ENCODE measurements at regions not wholly inside any gene's neighbourhood (a gene's known extent, or its start where the extent isn't known, plus 50 kb on each side); places are given as distances from the start of the nearest gene placed in this dataset.

DNA sequence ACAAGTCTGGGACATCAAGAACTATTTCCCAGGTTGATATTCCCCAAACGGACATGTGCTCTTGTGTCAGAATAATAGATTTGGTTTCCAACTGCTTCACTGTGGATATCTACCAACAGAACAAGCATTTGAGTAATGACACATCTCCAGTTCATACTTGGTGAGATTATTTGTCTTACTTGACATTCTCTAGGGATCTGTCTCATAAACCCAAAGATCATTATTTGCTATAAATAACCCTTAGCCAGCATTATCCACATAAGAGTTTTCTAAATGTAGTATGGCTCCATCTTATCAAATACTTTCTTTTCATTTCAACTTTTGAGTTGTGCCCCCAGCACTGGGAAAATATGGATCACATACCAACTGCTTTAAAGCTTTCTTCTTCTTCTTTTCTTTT is 1063.9 kb upstream of the CDH18 start:
- Histone ChIP-seq H3K9me1 (replicated peaks; ENCODE audit: control insufficient read depth, extremely low read depth, insufficient read depth, low read length) (no peaks in the 10 kb centered on the region), H3K36me3 (ENCODE audit: control insufficient read depth in 2 of 2, extremely low read depth in 1 of 2, insufficient read depth in 2 of 2, low read length in 2 of 2) (no peaks in the 10 kb centered on the region), H4K20me1 (replicated peaks; ENCODE audit: control insufficient read depth, extremely low read depth, insufficient read depth, low read length) (no peaks in the 10 kb centered on the region), H3K79me2 (ENCODE audit: control insufficient read depth, insufficient read depth, low read length) (no peaks in the 10 kb centered on the region), H3K9me3 (replicated peaks; ENCODE audit: control insufficient read depth, insufficient read depth, low read length) (no peaks in the 10 kb centered on the region), H3K9ac (replicated peaks; ENCODE audit: extremely low read depth, insufficient read depth, low read length) (no peak overlapping the region), H3K4me2 (ENCODE audit: insufficient read depth, low read length) (no peak overlapping the region), H3K27me3 (ENCODE audit: control insufficient read depth in 2 of 2, insufficient read depth in 2 of 2, low read length in 2 of 2) (no peaks in the 10 kb centered on the region), H3K4me1 (ENCODE audit: control insufficient read depth, extremely low read depth, insufficient read depth, low read length) (no peaks in the 10 kb centered on the region), H2AFZ (ENCODE audit: low read depth, low read length) (no peak overlapping the region), H3K27ac (ENCODE audit: insufficient read depth, low read depth, low read length) (no peak overlapping the region), H3K4me3 (replicated peaks in 1 of 3; ENCODE audit: insufficient read depth in 1 of 3, low read depth in 1 of 3, low read length in 3 of 3) (no peak overlapping the region)
- TF ChIP-seq GATA2 (IDR thresholded peaks at IDR 0.05; ENCODE audit: insufficient read depth, insufficient read length, low read depth, low read length) (no peak), POLR2A (IDR thresholded peaks at IDR 0.05; ENCODE audit: low read depth, low read length) (no peak), JUN (IDR thresholded peaks at IDR 0.05; ENCODE audit: borderline replicate concordance, insufficient read depth, insufficient read length, low read depth) (no peak), EZH2 (IDR thresholded peaks at IDR 0.05; ENCODE audit: borderline replicate concordance, low read depth, low read length, severe bottlenecking) (no peak), FOS (IDR thresholded peaks at IDR 0.05; ENCODE audit: borderline replicate concordance, insufficient read depth, low read length) (no peak), MYC (IDR thresholded peaks at IDR 0.05; ENCODE audit: low read depth, low read length) (no peak), POLR2AphosphoS5 (IDR thresholded peaks at IDR 0.05; ENCODE audit: insufficient read depth, low read depth, low read length) (no peak)
- TF ChIP-seq, protein P1, sequence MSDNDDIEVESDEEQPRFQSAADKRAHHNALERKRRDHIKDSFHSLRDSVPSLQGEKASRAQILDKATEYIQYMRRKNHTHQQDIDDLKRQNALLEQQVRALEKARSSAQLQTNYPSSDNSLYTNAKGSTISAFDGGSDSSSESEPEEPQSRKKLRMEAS (IDR thresholded peaks at IDR 0.05; ENCODE audit: insufficient read depth, insufficient read length): no peak
- TF ChIP-seq, protein P2, sequence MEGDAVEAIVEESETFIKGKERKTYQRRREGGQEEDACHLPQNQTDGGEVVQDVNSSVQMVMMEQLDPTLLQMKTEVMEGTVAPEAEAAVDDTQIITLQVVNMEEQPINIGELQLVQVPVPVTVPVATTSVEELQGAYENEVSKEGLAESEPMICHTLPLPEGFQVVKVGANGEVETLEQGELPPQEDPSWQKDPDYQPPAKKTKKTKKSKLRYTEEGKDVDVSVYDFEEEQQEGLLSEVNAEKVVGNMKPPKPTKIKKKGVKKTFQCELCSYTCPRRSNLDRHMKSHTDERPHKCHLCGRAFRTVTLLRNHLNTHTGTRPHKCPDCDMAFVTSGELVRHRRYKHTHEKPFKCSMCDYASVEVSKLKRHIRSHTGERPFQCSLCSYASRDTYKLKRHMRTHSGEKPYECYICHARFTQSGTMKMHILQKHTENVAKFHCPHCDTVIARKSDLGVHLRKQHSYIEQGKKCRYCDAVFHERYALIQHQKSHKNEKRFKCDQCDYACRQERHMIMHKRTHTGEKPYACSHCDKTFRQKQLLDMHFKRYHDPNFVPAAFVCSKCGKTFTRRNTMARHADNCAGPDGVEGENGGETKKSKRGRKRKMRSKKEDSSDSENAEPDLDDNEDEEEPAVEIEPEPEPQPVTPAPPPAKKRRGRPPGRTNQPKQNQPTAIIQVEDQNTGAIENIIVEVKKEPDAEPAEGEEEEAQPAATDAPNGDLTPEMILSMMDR (IDR thresholded peaks at IDR 0.05; ENCODE audit: extremely low read depth in 1 of 2, insufficient read depth in 1 of 2, low read depth in 1 of 2, low read length in 2 of 2): no peak
- POLR2A ChIA-PET: no interaction called here
- FAIRE-seq (no peak), DNase-seq (ENCODE audit: low read depth, low spot score) (no peak)
- dilution Hi-C loops (cut with MboI; ENCODE audit: extremely low pct_ligation_motif_present, low sequenced_read_pairs): no loop called here
- intact Hi-C loops (cut with micrococcal nuclease): no loop called here
- BruUV-seq (replicated peaks): no TSS peak
- CTCF ChIA-PET: no interaction called here

Measured in endothelial cell of umbilical vein (primary cell).